ENCODE measurements at regions not wholly inside any gene's neighbourhood (a gene's known extent, or its start where the extent isn't known, plus 50 kb on each side); places are given as distances from the start of the nearest gene placed in this dataset.

DNA sequence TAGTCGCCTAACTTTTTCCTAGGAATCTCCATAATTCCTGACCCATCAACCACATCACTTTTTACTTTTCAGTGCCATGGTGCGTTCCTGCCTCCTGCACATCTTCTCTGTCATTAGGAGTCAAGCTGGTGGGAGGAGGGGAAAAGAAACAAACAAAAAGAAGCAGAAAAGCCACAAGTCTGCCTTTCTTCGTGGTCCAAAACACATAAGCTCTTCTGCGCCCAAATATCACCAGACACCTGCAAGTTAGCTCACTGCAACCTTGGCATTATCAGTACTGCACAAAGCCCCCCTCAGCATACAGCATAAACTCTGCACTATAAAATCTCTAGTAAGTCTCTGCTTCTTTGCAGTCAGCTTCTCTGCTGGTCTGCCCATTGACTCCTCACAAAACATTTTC is 295.3 kb downstream of the HS3ST3B1 start:
- H3K27ac ChIP-seq, result no peak overlapping the region
- DNase-seq (ENCODE audit: low read depth in 1 of 2, low spot score in 1 of 2), result no peak

GRCh38 chr17:14595656-14596055 is 294.8 kb downstream of the HS3ST3B1 start:
- TF ChIP-seq CTCF (IDR thresholded peaks at IDR 0.05; ENCODE audit: low read depth, low read length), result no peak
- DNase-seq (ENCODE audit: low read depth in 1 of 2, low spot score in 1 of 2), result no peak
- Histone ChIP-seq H3K36me3 (no peaks in the 10 kb centered on the region), H3K27ac (no peak overlapping the region), H3K4me3 (no peak overlapping the region), H3K9me3 (ENCODE audit: low read depth) (no peaks in the 10 kb centered on the region), H3K27me3 (no peaks in the 10 kb centered on the region), H3K4me1 (ENCODE audit: low read depth) (peaks cover 13% of the 10 kb centered on the region)

More for the DNA sequence above, 295.3 kb downstream of the HS3ST3B1 start:
- no peaks in the 10 kb centered on the region for H3K27me3 ChIP-seq
- no peak overlapping the region for H3K4me3 ChIP-seq
- no peak for TF ChIP-seq CTCF (IDR thresholded peaks at IDR 0.05; ENCODE audit: low read depth, low read length)
- no peaks in the 10 kb centered on the region for H3K9me3 ChIP-seq (ENCODE audit: low read depth)
- peaks cover 13% of the 10 kb centered on the region for H3K4me1 ChIP-seq (ENCODE audit: low read depth)
- no peaks in the 10 kb centered on the region for H3K36me3 ChIP-seq

DNA sequence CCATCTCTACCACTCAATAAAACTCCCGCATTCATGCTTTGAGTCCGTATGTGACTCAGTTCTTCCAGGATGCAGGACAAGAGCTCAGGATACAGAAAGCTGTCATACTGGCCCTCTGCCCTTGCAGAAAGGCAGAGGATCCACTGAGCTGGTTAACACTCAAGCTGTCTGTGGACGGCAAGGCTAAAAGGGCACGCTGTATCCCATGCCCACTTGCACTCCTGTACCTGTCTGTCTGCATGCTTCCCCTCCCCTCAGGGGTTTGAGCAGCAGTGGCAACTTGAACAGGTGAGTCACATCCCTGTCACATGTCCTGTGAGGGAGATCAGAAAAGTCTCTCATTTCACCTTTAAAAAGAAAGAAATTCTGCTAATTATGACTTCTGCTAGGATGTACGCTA is 293.8 kb downstream of the HS3ST3B1 start:
- no peaks in the 10 kb centered on the region for H3K9me3 ChIP-seq (ENCODE audit: low read depth)
- no peak overlapping the region for H3K27ac ChIP-seq
- no peak overlapping the region for H3K4me3 ChIP-seq
- no peaks in the 10 kb centered on the region for H3K36me3 ChIP-seq
- no peak for DNase-seq (ENCODE audit: low read depth in 1 of 2, low spot score in 1 of 2)
- no peak for TF ChIP-seq CTCF (IDR thresholded peaks at IDR 0.05; ENCODE audit: low read depth, low read length)
- peaks cover 13% of the 10 kb centered on the region for H3K4me1 ChIP-seq (ENCODE audit: low read depth)
- no peaks in the 10 kb centered on the region for H3K27me3 ChIP-seq

DNA sequence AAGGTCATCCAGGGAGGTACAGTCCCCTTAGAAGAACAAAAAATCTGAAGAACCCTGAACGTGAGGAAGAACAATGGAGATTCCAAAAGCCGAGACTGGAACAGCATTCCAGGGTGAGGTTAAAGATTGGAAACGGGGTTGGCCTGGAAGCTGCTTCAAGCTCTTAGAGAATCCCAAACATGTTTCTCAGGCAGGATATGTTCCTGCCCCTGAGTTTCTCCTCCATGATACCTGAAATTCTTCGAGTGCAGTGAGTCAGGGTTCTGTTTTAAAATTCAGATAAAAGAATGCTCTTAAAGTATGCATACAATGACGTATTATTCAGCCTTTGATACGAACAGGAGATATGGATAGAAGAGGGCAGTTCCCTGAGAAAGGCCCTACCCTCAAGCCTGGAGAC is 293.1 kb downstream of the HS3ST3B1 start:
- no peaks in the 10 kb centered on the region for H3K9me3 ChIP-seq (ENCODE audit: low read depth)
- H3K4me3 ChIP-seq, result no peak overlapping the region
- peaks cover 13% of the 10 kb centered on the region for H3K4me1 ChIP-seq (ENCODE audit: low read depth)
- H3K27ac ChIP-seq, result no peak overlapping the region
- H3K27me3 ChIP-seq, result no peaks in the 10 kb centered on the region
- H3K36me3 ChIP-seq, result no peaks in the 10 kb centered on the region
- no peak for TF ChIP-seq CTCF (IDR thresholded peaks at IDR 0.05; ENCODE audit: low read depth, low read length)
- no peak for DNase-seq (ENCODE audit: low read depth in 1 of 2, low spot score in 1 of 2)

DNA sequence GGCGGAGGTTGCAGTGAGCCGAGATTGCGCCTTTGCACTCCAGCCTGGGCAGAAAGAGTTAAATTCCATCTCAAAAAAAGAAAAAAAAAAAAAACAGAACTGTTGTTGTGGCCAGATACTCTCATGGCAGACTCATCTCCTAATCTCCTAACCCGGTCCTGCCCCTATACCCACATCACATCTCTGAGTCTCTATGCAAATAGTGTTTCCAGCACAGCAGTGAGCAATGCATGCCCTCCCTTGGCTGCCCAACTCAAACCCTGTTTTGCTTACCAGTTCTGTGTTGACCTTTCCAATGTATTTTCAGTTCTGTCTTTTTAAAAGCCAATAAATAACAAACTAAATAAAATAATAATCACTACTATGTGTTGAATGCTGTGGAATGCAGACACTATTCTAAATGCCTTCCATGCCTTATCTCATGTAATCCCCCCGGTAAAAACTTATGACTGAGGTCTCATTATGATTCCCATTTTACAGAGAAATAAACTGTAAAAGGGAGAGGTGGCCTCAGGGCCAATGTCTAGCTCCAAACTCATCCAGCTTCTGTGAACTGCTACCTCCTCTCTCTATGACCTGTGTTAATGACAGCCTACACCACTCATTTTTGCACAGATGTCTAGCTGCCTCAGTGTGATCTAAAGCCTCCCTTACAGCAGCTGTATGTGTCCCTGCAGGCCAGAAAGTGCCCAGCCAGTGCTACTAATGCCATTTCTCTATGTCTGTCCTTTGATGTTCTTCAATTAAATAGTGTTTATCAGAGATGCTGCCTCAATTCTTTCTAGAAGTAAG is 289.8 kb downstream of the HS3ST3B1 start:
- H3K27ac ChIP-seq, result no peak overlapping the region
- H3K9me3 ChIP-seq (ENCODE audit: low read depth), result no peaks in the 10 kb centered on the region
- H3K27me3 ChIP-seq, result no peaks in the 10 kb centered on the region
- no peaks in the 10 kb centered on the region for H3K36me3 ChIP-seq
- H3K4me1 ChIP-seq (ENCODE audit: low read depth), result no peaks in the 10 kb centered on the region
- no peak for DNase-seq (ENCODE audit: low read depth in 1 of 2, low spot score in 1 of 2)
- H3K4me3 ChIP-seq, result no peak overlapping the region
- TF ChIP-seq CTCF (IDR thresholded peaks at IDR 0.05; ENCODE audit: low read depth, low read length), result no peak

Measured in cardiac muscle cell (in vitro differentiated cells and primary cell).